ENCODE measurements at regions not wholly inside any gene's neighbourhood (a gene's known extent, or its start where the extent isn't known, plus 50 kb on each side); places are given as distances from the start of the nearest gene placed in this dataset.

- Histone ChIP-seq H3F3A (ENCODE audit: insufficient read depth, low read length) (no peaks in the 10 kb centered on the region), H2AFZ (ENCODE audit: low read length) (no peak overlapping the region), H3K9ac (ENCODE audit: low read length) (no peak overlapping the region), H3K27ac (ENCODE audit: low read depth, low read length, poor library complexity, severe bottlenecking) (no peak overlapping the region), H3K36me3 (ENCODE audit: insufficient read depth, low read length) (no peaks in the 10 kb centered on the region), H3K9me2 (ENCODE audit: low read depth, low read length) (no peaks in the 10 kb centered on the region), H3K4me1 (ENCODE audit: insufficient read depth, low read length, severe bottlenecking) (no peaks in the 10 kb centered on the region), H4K20me1 (ENCODE audit: insufficient read depth, low read length) (no peaks in the 10 kb centered on the region), H3K4me3 (ENCODE audit: low read depth, low read length, poor library complexity, severe bottlenecking) (no peak overlapping the region), H3K27me3 (ENCODE audit: insufficient read depth, low read length) (no peaks in the 10 kb centered on the region), H3K4me2 (ENCODE audit: low read length) (no peak overlapping the region), H3K79me2 (ENCODE audit: insufficient read depth, low read length) (no peaks in the 10 kb centered on the region), H3K9me3 (ENCODE audit: low read length) (no peaks in the 10 kb centered on the region)
- TF ChIP-seq EZH2 (IDR thresholded peaks at IDR 0.05; ENCODE audit: borderline replicate concordance, low read length) (no peak), CTCF (IDR thresholded peaks at IDR 0.05; ENCODE audit: low read length) (no peak)
These were observed 1376.3 kb upstream of the SLC10A2 start for GRCh38 chr13:104442536-104442935.

GRCh38 chr13:104436555-104436954 is 1370.3 kb upstream of the SLC10A2 start:
- Histone ChIP-seq H3K79me2 (ENCODE audit: insufficient read depth, low read length) (no peaks in the 10 kb centered on the region), H3K9ac (ENCODE audit: low read length) (no peak overlapping the region), H3K27ac (ENCODE audit: low read depth, low read length, poor library complexity, severe bottlenecking) (no peak overlapping the region), H3K9me2 (ENCODE audit: low read depth, low read length) (no peaks in the 10 kb centered on the region), H3K4me1 (ENCODE audit: insufficient read depth, low read length, severe bottlenecking) (no peaks in the 10 kb centered on the region), H3K36me3 (ENCODE audit: insufficient read depth, low read length) (no peaks in the 10 kb centered on the region), H4K20me1 (ENCODE audit: insufficient read depth, low read length) (no peaks in the 10 kb centered on the region), H3K27me3 (ENCODE audit: insufficient read depth, low read length) (no peaks in the 10 kb centered on the region), H3K4me3 (ENCODE audit: low read depth, low read length, poor library complexity, severe bottlenecking) (no peak overlapping the region), H2AFZ (ENCODE audit: low read length) (no peak overlapping the region), H3K9me3 (ENCODE audit: low read length) (no peaks in the 10 kb centered on the region), H3K4me2 (ENCODE audit: low read length) (no peak overlapping the region), H3F3A (ENCODE audit: insufficient read depth, low read length) (no peaks in the 10 kb centered on the region)
- TF ChIP-seq EZH2 (IDR thresholded peaks at IDR 0.05; ENCODE audit: borderline replicate concordance, low read length) = no peak
- no peak for TF ChIP-seq CTCF (IDR thresholded peaks at IDR 0.05; ENCODE audit: low read length)

GRCh38 chr13:104431895-104432294 is 1365.7 kb upstream of the SLC10A2 start:
- H4K20me1 ChIP-seq (ENCODE audit: insufficient read depth, low read length) = no peaks in the 10 kb centered on the region
- H3F3A ChIP-seq (ENCODE audit: insufficient read depth, low read length) = no peaks in the 10 kb centered on the region
- no peak overlapping the region for H3K4me3 ChIP-seq (ENCODE audit: low read depth, low read length, poor library complexity, severe bottlenecking)
- no peaks in the 10 kb centered on the region for H3K9me3 ChIP-seq (ENCODE audit: low read length)
- no peak overlapping the region for H3K27ac ChIP-seq (ENCODE audit: low read depth, low read length, poor library complexity, severe bottlenecking)
- no peak for TF ChIP-seq EZH2 (IDR thresholded peaks at IDR 0.05; ENCODE audit: borderline replicate concordance, low read length)
- no peak for TF ChIP-seq CTCF (IDR thresholded peaks at IDR 0.05; ENCODE audit: low read length)
- H3K9ac ChIP-seq (ENCODE audit: low read length) = no peak overlapping the region
- H2AFZ ChIP-seq (ENCODE audit: low read length) = no peak overlapping the region
- H3K79me2 ChIP-seq (ENCODE audit: insufficient read depth, low read length) = no peaks in the 10 kb centered on the region
- no peaks in the 10 kb centered on the region for H3K36me3 ChIP-seq (ENCODE audit: insufficient read depth, low read length)
- H3K27me3 ChIP-seq (ENCODE audit: insufficient read depth, low read length) = no peaks in the 10 kb centered on the region
- H3K4me1 ChIP-seq (ENCODE audit: insufficient read depth, low read length, severe bottlenecking) = no peaks in the 10 kb centered on the region
- no peaks in the 10 kb centered on the region for H3K9me2 ChIP-seq (ENCODE audit: low read depth, low read length)
- H3K4me2 ChIP-seq (ENCODE audit: low read length) = no peak overlapping the region
